ENCODE measurements at regions not wholly inside any gene's neighbourhood (a gene's known extent, or its start where the extent isn't known, plus 50 kb on each side); places are given as distances from the start of the nearest gene placed in this dataset.

GRCh38 chr5:109942646-109943045 is 252.9 kb downstream of the MAN2A1 start:
- TF ChIP-seq, protein P1, sequence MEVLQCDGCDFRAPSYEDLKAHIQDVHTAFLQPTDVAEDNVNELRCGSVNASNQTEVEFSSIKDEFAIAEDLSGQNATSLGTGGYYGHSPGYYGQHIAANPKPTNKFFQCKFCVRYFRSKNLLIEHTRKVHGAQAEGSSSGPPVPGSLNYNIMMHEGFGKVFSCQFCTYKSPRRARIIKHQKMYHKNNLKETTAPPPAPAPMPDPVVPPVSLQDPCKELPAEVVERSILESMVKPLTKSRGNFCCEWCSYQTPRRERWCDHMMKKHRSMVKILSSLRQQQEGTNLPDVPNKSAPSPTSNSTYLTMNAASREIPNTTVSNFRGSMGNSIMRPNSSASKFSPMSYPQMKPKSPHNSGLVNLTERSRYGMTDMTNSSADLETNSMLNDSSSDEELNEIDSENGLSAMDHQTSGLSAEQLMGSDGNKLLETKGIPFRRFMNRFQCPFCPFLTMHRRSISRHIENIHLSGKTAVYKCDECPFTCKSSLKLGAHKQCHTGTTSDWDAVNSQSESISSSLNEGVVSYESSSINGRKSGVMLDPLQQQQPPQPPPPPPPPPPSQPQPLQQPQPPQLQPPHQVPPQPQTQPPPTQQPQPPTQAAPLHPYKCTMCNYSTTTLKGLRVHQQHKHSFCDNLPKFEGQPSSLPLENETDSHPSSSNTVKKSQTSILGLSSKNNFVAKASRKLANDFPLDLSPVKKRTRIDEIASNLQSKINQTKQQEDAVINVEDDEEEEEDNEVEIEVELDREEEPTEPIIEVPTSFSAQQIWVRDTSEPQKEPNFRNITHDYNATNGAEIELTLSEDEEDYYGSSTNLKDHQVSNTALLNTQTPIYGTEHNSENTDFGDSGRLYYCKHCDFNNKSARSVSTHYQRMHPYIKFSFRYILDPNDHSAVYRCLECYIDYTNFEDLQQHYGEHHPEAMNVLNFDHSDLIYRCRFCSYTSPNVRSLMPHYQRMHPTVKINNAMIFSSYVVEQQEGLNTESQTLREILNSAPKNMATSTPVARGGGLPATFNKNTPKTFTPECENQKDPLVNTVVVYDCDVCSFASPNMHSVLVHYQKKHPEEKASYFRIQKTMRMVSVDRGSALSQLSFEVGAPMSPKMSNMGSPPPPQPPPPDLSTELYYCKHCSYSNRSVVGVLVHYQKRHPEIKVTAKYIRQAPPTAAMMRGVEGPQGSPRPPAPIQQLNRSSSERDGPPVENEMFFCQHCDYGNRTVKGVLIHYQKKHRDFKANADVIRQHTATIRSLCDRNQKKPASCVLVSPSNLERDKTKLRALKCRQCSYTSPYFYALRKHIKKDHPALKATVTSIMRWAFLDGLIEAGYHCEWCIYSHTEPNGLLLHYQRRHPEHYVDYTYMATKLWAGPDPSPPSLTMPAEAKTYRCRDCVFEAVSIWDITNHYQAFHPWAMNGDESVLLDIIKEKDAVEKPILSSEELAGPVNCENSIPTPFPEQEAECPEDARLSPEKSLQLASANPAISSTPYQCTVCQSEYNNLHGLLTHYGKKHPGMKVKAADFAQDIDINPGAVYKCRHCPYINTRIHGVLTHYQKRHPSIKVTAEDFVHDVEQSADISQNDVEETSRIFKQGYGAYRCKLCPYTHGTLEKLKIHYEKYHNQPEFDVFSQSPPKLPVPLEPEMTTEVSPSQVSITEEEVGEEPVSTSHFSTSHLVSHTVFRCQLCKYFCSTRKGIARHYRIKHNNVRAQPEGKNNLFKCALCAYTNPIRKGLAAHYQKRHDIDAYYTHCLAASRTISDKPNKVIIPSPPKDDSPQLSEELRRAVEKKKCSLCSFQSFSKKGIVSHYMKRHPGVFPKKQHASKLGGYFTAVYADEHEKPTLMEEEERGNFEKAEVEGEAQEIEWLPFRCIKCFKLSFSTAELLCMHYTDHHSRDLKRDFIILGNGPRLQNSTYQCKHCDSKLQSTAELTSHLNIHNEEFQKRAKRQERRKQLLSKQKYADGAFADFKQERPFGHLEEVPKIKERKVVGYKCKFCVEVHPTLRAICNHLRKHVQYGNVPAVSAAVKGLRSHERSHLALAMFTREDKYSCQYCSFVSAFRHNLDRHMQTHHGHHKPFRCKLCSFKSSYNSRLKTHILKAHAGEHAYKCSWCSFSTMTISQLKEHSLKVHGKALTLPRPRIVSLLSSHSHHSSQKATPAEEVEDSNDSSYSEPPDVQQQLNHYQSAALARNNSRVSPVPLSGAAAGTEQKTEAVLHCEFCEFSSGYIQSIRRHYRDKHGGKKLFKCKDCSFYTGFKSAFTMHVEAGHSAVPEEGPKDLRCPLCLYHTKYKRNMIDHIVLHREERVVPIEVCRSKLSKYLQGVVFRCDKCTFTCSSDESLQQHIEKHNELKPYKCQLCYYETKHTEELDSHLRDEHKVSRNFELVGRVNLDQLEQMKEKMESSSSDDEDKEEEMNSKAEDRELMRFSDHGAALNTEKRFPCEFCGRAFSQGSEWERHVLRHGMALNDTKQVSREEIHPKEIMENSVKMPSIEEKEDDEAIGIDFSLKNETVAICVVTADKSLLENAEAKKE (CRISPR knock-in tag; IDR thresholded peaks at IDR 0.05), result no peak
- TF ChIP-seq POLR2AphosphoS5 (IDR thresholded peaks at IDR 0.05; ENCODE audit: low read depth), result no peak
- no peak for TF ChIP-seq CREB1 (CRISPR knock-in tag; IDR thresholded peaks at IDR 0.05; ENCODE audit: low read depth)
- TF ChIP-seq, protein P2, sequence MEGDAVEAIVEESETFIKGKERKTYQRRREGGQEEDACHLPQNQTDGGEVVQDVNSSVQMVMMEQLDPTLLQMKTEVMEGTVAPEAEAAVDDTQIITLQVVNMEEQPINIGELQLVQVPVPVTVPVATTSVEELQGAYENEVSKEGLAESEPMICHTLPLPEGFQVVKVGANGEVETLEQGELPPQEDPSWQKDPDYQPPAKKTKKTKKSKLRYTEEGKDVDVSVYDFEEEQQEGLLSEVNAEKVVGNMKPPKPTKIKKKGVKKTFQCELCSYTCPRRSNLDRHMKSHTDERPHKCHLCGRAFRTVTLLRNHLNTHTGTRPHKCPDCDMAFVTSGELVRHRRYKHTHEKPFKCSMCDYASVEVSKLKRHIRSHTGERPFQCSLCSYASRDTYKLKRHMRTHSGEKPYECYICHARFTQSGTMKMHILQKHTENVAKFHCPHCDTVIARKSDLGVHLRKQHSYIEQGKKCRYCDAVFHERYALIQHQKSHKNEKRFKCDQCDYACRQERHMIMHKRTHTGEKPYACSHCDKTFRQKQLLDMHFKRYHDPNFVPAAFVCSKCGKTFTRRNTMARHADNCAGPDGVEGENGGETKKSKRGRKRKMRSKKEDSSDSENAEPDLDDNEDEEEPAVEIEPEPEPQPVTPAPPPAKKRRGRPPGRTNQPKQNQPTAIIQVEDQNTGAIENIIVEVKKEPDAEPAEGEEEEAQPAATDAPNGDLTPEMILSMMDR (conservative IDR thresholded peaks at IDR 0.05; ENCODE audit: low read depth in 2 of 2), result no peak
- no peak for TF ChIP-seq ZNF114 (CRISPR knock-in tag; IDR thresholded peaks at IDR 0.05)
- no peak for TF ChIP-seq JUNB (IDR thresholded peaks at IDR 0.05; ENCODE audit: unreplicated experiment)
- TF ChIP-seq, protein P3, sequence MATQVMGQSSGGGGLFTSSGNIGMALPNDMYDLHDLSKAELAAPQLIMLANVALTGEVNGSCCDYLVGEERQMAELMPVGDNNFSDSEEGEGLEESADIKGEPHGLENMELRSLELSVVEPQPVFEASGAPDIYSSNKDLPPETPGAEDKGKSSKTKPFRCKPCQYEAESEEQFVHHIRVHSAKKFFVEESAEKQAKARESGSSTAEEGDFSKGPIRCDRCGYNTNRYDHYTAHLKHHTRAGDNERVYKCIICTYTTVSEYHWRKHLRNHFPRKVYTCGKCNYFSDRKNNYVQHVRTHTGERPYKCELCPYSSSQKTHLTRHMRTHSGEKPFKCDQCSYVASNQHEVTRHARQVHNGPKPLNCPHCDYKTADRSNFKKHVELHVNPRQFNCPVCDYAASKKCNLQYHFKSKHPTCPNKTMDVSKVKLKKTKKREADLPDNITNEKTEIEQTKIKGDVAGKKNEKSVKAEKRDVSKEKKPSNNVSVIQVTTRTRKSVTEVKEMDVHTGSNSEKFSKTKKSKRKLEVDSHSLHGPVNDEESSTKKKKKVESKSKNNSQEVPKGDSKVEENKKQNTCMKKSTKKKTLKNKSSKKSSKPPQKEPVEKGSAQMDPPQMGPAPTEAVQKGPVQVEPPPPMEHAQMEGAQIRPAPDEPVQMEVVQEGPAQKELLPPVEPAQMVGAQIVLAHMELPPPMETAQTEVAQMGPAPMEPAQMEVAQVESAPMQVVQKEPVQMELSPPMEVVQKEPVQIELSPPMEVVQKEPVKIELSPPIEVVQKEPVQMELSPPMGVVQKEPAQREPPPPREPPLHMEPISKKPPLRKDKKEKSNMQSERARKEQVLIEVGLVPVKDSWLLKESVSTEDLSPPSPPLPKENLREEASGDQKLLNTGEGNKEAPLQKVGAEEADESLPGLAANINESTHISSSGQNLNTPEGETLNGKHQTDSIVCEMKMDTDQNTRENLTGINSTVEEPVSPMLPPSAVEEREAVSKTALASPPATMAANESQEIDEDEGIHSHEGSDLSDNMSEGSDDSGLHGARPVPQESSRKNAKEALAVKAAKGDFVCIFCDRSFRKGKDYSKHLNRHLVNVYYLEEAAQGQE (IDR thresholded peaks at IDR 0.05; ENCODE audit: unreplicated experiment), result no peak
- no peak for TF ChIP-seq NANOG (IDR thresholded peaks at IDR 0.05; ENCODE audit: borderline replicate concordance)
- TF ChIP-seq STAT1 (IDR thresholded peaks at IDR 0.05; ENCODE audit: unreplicated experiment), result no peak
- TF ChIP-seq EZH2 (IDR thresholded peaks at IDR 0.05; ENCODE audit: low read depth, unreplicated experiment), result no peak
- TF ChIP-seq ETS1 (IDR thresholded peaks at IDR 0.05), result no peak
- TF ChIP-seq EZH2phosphoT487 (IDR thresholded peaks at IDR 0.05; ENCODE audit: unreplicated experiment), result no peak
- no peak overlapping the region for H3K27ac Mint-ChIP-seq

More at GRCh38 chr5:109942646-109943045, 252.9 kb downstream of the MAN2A1 start:
- H3K4me3 ChIP-seq, result no peak overlapping the region
- no peaks in the 10 kb centered on the region for H3K36me3 ChIP-seq (ENCODE audit: insufficient read depth)
- H4K20me1 ChIP-seq (replicated peaks; ENCODE audit: insufficient read depth), result no peaks in the 10 kb centered on the region
- no peaks in the 10 kb centered on the region for H3F3A ChIP-seq (replicated peaks; ENCODE audit: low read depth)
- H3K4me1 ChIP-seq (ENCODE audit: insufficient read depth), result 0 out of 2 replicates have a peak, but pooled peaks cover 4% of the 10 kb centered on the region
- Mint-ChIP-seq H3K36me3 (ENCODE audit: low read depth) (no peaks in the 10 kb centered on the region; the same call in 2 of the 3 replicates), H3K27me3 (ENCODE audit: insufficient read depth, low read depth, poor library complexity) (peaks cover 2% of the 10 kb centered on the region), H3K9me3 (no peaks in the 10 kb centered on the region), H3K4me3 (no peak overlapping the region), H3K4me1 (peaks cover 6% of the 10 kb centered on the region; the same call in 2 of the 3 replicates)
- no peak overlapping the region for H3K27ac ChIP-seq (ENCODE audit: low read depth)
- no peak overlapping the region for H2AFZ ChIP-seq
- ATAC-seq (no peak), DNase-seq (ENCODE audit: low spot score) (no peak)
- H3K4me2 ChIP-seq, result no peak overlapping the region
- H3K9me2 ChIP-seq (ENCODE audit: insufficient read depth), result no peaks in the 10 kb centered on the region
- H3K79me2 ChIP-seq (replicated peaks; ENCODE audit: insufficient read depth), result no peaks in the 10 kb centered on the region
- H3K27me3 ChIP-seq (ENCODE audit: insufficient read depth), result no peaks in the 10 kb centered on the region

Data from GM23338 (cell line).